Nephron progenitor cell (in vitro differentiated cells): ENCODE measurements at regions not wholly inside any gene's neighbourhood (a gene's known extent, or its start where the extent isn't known, plus 50 kb on each side); places are given as distances from the start of the nearest gene placed in this dataset.

Source experiments
- DNase-seq: peaks from one replicate; pipeline ENCODE4 v3.0.0; 2021
- H3K27ac Mint-ChIP-seq: 2 replicates; pipeline ENCODE4 v1.8.0; 2021; ENCODE audit warnings: mild to moderate bottlenecking, moderate library complexity, mixed read lengths
- H3K27me3 Mint-ChIP-seq: 2 replicates; pipeline ENCODE4 v1.8.0; 2021; ENCODE audit warnings: mild to moderate bottlenecking, low read depth, mixed read lengths; ENCODE audit not compliant: poor library complexity
- H3K36me3 Mint-ChIP-seq: 2 replicates; pipeline ENCODE4 v1.8.0; 2021; ENCODE audit warnings: low read depth, mixed read lengths
- H3K4me1 Mint-ChIP-seq: 2 replicates; pipeline ENCODE4 v1.8.0; 2021; ENCODE audit warnings: mixed read lengths
- H3K4me3 Mint-ChIP-seq: 2 replicates; pipeline ENCODE4 v1.8.0; 2021; ENCODE audit warnings: mild to moderate bottlenecking, moderate library complexity, mixed read lengths
- H3K9me3 Mint-ChIP-seq: 2 replicates; pipeline ENCODE4 v1.8.0; 2021; ENCODE audit warnings: mild to moderate bottlenecking, moderate library complexity, mixed read lengths
- TF ChIP-seq, protein P1 (sequence below): fragments of 200-600 bp; sonication (generic); IDR thresholded peaks from 2 replicates; pipeline ENCODE4 v1.5.0; 2021; ENCODE audit warnings: antibody characterized with exemption

- Mint-ChIP-seq H3K36me3 (no peaks in the 10 kb centered on the region), H3K9me3 (no peaks in the 10 kb centered on the region), H3K4me1 (no peaks in the 10 kb centered on the region), H3K27me3 (peaks cover 6% of the 10 kb centered on the region), H3K27ac (no peak overlapping the region), H3K4me3 (no peak overlapping the region)
- no peak for DNase-seq
- TF ChIP-seq, protein P1, sequence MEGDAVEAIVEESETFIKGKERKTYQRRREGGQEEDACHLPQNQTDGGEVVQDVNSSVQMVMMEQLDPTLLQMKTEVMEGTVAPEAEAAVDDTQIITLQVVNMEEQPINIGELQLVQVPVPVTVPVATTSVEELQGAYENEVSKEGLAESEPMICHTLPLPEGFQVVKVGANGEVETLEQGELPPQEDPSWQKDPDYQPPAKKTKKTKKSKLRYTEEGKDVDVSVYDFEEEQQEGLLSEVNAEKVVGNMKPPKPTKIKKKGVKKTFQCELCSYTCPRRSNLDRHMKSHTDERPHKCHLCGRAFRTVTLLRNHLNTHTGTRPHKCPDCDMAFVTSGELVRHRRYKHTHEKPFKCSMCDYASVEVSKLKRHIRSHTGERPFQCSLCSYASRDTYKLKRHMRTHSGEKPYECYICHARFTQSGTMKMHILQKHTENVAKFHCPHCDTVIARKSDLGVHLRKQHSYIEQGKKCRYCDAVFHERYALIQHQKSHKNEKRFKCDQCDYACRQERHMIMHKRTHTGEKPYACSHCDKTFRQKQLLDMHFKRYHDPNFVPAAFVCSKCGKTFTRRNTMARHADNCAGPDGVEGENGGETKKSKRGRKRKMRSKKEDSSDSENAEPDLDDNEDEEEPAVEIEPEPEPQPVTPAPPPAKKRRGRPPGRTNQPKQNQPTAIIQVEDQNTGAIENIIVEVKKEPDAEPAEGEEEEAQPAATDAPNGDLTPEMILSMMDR: no peak
Observed at GRCh38 chr3:87069021-87069420, 78.1 kb upstream of the VGLL3 start.

- no peak for DNase-seq
- TF ChIP-seq, protein P1: no peak
- Mint-ChIP-seq H3K27me3 (peaks cover 6% of the 10 kb centered on the region), H3K27ac (no peak overlapping the region), H3K4me1 (no peaks in the 10 kb centered on the region), H3K4me3 (no peak overlapping the region), H3K36me3 (no peaks in the 10 kb centered on the region), H3K9me3 (peaks cover 4% of the 10 kb centered on the region)
Observed at GRCh38 chr3:87062685-87063084, 71.7 kb upstream of the VGLL3 start.

GRCh38 chr3:87057474-87057873 is 66.5 kb upstream of the VGLL3 start:
- no peak overlapping the region for H3K4me3 Mint-ChIP-seq
- TF ChIP-seq, protein P1: no peak
- no peaks in the 10 kb centered on the region for H3K36me3 Mint-ChIP-seq
- peaks cover 5% of the 10 kb centered on the region for H3K27me3 Mint-ChIP-seq
- no peaks in the 10 kb centered on the region for H3K4me1 Mint-ChIP-seq
- peaks cover 4% of the 10 kb centered on the region for H3K9me3 Mint-ChIP-seq
- H3K27ac Mint-ChIP-seq: no peak overlapping the region
- no peak for DNase-seq

DNA sequence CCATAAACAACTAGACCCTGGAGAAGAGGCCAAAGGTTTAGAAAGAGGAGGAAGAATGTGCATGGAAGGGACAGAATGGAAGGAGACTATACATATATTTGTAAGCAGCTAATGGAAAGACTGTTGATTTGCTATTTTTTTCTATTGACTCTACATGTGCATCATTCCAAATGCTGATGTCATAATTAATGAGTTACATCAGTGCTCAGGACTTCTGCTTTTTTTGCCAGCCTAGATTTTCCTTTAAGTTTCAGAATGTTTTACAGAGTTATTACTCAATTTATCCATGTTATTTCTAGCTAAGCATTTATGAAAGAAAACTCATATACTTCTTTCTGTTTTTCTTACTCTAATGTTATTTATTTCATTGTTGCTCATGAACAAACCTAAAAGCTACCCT is 62.6 kb upstream of the VGLL3 start:
- Mint-ChIP-seq H3K27me3 (peaks cover 5% of the 10 kb centered on the region), H3K36me3 (no peaks in the 10 kb centered on the region), H3K4me1 (no peaks in the 10 kb centered on the region), H3K27ac (no peak overlapping the region), H3K4me3 (no peak overlapping the region), H3K9me3 (peaks cover 4% of the 10 kb centered on the region)
- TF ChIP-seq, protein P1: no peak
- DNase-seq: no peak

DNA sequence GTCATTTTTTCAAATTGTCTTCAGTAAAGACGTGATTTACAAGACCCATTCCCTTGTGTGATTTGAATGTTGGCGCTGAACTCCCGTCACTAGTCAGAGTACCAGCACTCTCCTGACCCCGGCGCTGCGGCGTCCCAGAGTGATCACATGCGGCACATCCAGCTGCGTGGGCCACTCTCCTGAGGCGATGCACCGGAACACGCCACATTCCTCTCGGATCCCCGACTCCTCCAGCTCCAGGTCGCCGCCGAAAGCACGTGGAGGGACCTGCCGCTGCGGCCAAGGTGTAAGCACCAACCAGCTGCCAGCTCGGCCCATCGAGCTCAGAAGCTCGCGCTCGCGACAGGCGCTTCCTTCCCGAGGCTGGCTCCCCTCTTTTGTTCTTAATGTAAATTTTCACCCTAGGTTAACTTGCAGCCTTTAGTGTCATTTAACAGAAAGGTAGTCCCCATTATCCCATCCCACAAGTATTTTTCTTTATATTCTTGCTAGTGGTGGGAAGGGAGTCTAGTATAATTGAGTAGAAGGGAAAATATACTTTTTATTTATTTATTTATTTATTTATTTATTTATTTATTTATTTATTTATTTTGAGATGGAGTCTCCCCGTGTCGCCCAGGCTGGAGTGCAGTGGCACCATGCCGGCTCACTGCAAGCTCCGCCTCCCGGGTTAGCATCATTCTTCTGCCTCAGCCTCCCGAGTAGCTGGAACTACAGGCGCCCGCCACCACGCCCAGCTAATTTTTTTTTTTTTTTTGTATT is 61.7 kb upstream of the VGLL3 start:
- no peak for DNase-seq
- TF ChIP-seq, protein P1: no peak
- H3K27me3 Mint-ChIP-seq: peaks cover 5% of the 10 kb centered on the region
- no peaks in the 10 kb centered on the region for H3K36me3 Mint-ChIP-seq
- H3K4me1 Mint-ChIP-seq: no peaks in the 10 kb centered on the region
- no peaks in the 10 kb centered on the region for H3K9me3 Mint-ChIP-seq
- no peak overlapping the region for H3K27ac Mint-ChIP-seq
- no peak overlapping the region for H3K4me3 Mint-ChIP-seq

DNA sequence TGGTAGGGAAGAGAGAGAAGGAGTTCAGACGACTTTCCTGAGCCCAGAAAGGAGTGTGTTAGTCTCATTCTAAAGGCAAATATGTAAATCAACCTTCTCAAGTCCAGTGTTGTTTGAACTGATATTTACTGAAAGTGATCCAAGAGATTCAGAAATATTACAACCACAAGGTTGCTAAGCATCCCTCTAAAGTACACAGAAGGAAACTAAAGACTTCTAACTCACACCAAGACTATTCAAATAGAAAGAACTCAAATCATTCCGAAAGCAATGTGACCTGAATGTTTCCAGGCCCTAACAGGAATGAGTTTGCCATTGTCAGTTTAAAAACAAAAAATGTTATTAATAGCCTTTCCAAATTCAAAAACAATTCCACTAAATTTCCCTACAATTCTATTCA is 56.9 kb upstream of the VGLL3 start:
- H3K4me1 Mint-ChIP-seq: no peaks in the 10 kb centered on the region
- no peaks in the 10 kb centered on the region for H3K27me3 Mint-ChIP-seq
- H3K9me3 Mint-ChIP-seq: no peaks in the 10 kb centered on the region
- no peaks in the 10 kb centered on the region for H3K36me3 Mint-ChIP-seq
- TF ChIP-seq, protein P1: no peak
- DNase-seq: no peak
- H3K4me3 Mint-ChIP-seq: no peak overlapping the region
- no peak overlapping the region for H3K27ac Mint-ChIP-seq
